GM12892 (cell line): ENCODE measurements at regions not wholly inside any gene's neighbourhood (a gene's known extent, or its start where the extent isn't known, plus 50 kb on each side); places are given as distances from the start of the nearest gene placed in this dataset.

ENCODE experiments used
- POLR2A ChIP-seq: IDR thresholded peaks from 2 replicates; pipeline ENCODE4 v1.6.1; 2011; ENCODE audit warnings: low read depth, low read length, control low read depth
- POLR2AphosphoS5 ChIP-seq: IDR thresholded peaks from 2 replicates; pipeline ENCODE4 v1.6.1; 2011; ENCODE audit warnings: low read depth, low read length, control low read depth
- TAF1 ChIP-seq: IDR thresholded peaks from 2 replicates; pipeline ENCODE4 v1.6.1; 2011; ENCODE audit warnings: low read depth, mild to moderate bottlenecking, control low read depth, low read length, borderline replicate concordance

GRCh38 chr20:11652128-11652527, 265.6 kb upstream of the BTBD3 start:
- no peak for TF ChIP-seq POLR2A
- TF ChIP-seq POLR2AphosphoS5, result no peak
- no peak for TF ChIP-seq TAF1
